NAMALWA (cell line): ENCODE measurements at regions not wholly inside any gene's neighbourhood (a gene's known extent, or its start where the extent isn't known, plus 50 kb on each side); places are given as distances from the start of the nearest gene placed in this dataset.

Source experiments
- DNase-seq: peaks from one replicate; pipeline ENCODE4 v3.0.0-alpha.2; 2015; ENCODE audit warnings: low spot score

GRCh38 chr3:22942981-22943380 lies 260.1 kb upstream of the UBE2E2 start:
- no peak for DNase-seq

- DNase-seq, result no peak
Observed at GRCh38 chr3:22947851-22948250, 255.3 kb upstream of the UBE2E2 start.

GRCh38 chr3:22951910-22952309 lies 251.2 kb upstream of the UBE2E2 start:
- no peak for DNase-seq

GRCh38 chr3:22952860-22953259 lies 250.3 kb upstream of the UBE2E2 start:
- DNase-seq, result no peak

GRCh38 chr3:22959593-22959992 lies 243.5 kb upstream of the UBE2E2 start:
- no peak for DNase-seq

- peak; percentile 74 for DNase-seq
Observed at GRCh38 chr3:22960105-22960984, 242.8 kb upstream of the UBE2E2 start.

GRCh38 chr3:22962244-22962643 lies 240.9 kb upstream of the UBE2E2 start:
- no peak for DNase-seq

- DNase-seq, result no peak
Observed at GRCh38 chr3:22966349-22966748, 236.8 kb upstream of the UBE2E2 start.

GRCh38 chr3:22969276-22969675 lies 233.9 kb upstream of the UBE2E2 start:
- DNase-seq, result no peak

GRCh38 chr3:22971497-22971896 lies 231.6 kb upstream of the UBE2E2 start:
- no peak for DNase-seq

- no peak for DNase-seq
Observed at GRCh38 chr3:22977042-22977441, 226.1 kb upstream of the UBE2E2 start.

GRCh38 chr3:22977650-22978289 lies 225.4 kb upstream of the UBE2E2 start:
- peak; percentile 4 for DNase-seq

- no peak for DNase-seq
Observed at GRCh38 chr3:22979581-22979980, 223.5 kb upstream of the UBE2E2 start.

- DNase-seq, result no peak
Observed at GRCh38 chr3:22980346-22980745, 222.8 kb upstream of the UBE2E2 start.

- no peak for DNase-seq
Observed at GRCh38 chr3:22981166-22981565, 222.0 kb upstream of the UBE2E2 start.

- no peak for DNase-seq
Observed at GRCh38 chr3:22981861-22982260, 221.3 kb upstream of the UBE2E2 start.

- DNase-seq, result no peak
Observed at GRCh38 chr3:22982981-22983587, 220.0 kb upstream of the UBE2E2 start.

GRCh38 chr3:22986958-22987357 lies 216.2 kb upstream of the UBE2E2 start:
- DNase-seq, result no peak

GRCh38 chr3:22988566-22988965 lies 214.6 kb upstream of the UBE2E2 start:
- no peak for DNase-seq

- no peak for DNase-seq
Observed at GRCh38 chr3:22989716-22990115, 213.4 kb upstream of the UBE2E2 start.

- DNase-seq, result no peak
Observed at GRCh38 chr3:22990291-22991200, 212.6 kb upstream of the UBE2E2 start.

- no peak for DNase-seq
Observed at GRCh38 chr3:22994781-22995180, 208.3 kb upstream of the UBE2E2 start.
